PC-3 (cell line): ENCODE measurements at regions not wholly inside any gene's neighbourhood (a gene's known extent, or its start where the extent isn't known, plus 50 kb on each side); places are given as distances from the start of the nearest gene placed in this dataset.

ENCODE experiments used
- EZH2 ChIP-seq: fragments of 300-600 bp; sonication (generic); IDR thresholded peaks from one replicate; pipeline ENCODE4 v1.6.1; 2017; ENCODE audit warnings: antibody characterized with exemption, mild to moderate bottlenecking, low read length; ENCODE audit not compliant: unreplicated experiment
- TF ChIP-seq, protein P1 (sequence below): fragments of 300-600 bp; sonication (generic); conservative IDR thresholded peaks from 2 replicates; pipeline ENCODE4 v1.5.1; 2017; ENCODE audit warnings: antibody characterized with exemption, low read depth, mild to moderate bottlenecking, low read length

DNA sequence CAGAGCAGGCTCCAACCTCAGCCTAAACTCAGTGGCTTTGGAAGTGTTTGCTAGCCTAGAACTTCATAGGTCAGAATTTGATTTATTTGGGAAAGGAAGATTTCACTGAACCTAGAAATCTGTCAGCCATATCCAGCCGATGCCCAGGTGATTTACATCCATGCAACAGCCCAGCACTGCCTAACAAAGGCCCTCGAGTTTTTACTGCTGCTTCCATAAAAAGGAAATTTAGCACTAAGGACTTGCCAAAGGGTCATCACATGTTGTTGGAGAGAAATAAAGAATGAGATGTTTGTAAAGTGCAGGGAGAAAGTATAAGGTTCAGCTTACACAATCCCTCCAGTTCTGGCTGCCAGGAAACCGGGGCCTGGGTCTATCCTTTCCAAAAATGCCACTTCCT is 614.2 kb downstream of the BCL11A start:
- TF ChIP-seq, protein P1, sequence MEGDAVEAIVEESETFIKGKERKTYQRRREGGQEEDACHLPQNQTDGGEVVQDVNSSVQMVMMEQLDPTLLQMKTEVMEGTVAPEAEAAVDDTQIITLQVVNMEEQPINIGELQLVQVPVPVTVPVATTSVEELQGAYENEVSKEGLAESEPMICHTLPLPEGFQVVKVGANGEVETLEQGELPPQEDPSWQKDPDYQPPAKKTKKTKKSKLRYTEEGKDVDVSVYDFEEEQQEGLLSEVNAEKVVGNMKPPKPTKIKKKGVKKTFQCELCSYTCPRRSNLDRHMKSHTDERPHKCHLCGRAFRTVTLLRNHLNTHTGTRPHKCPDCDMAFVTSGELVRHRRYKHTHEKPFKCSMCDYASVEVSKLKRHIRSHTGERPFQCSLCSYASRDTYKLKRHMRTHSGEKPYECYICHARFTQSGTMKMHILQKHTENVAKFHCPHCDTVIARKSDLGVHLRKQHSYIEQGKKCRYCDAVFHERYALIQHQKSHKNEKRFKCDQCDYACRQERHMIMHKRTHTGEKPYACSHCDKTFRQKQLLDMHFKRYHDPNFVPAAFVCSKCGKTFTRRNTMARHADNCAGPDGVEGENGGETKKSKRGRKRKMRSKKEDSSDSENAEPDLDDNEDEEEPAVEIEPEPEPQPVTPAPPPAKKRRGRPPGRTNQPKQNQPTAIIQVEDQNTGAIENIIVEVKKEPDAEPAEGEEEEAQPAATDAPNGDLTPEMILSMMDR = no peak
- TF ChIP-seq EZH2 = no peak
